SW 1271 (cell line): ENCODE measurements at regions not wholly inside any gene's neighbourhood (a gene's known extent, or its start where the extent isn't known, plus 50 kb on each side); places are given as distances from the start of the nearest gene placed in this dataset.
"Not testable (repeated sequence)": the region's sequence is repeated elsewhere in the genome, so short reads cannot be mapped to it uniquely, and the experiment has no call there.

ENCODE experiments used
- DNase-seq, 2 experiments: peaks; one replicate each; lab custom pipeline; 2025; lab: John Stamatoyannopoulos, UW

DNA sequence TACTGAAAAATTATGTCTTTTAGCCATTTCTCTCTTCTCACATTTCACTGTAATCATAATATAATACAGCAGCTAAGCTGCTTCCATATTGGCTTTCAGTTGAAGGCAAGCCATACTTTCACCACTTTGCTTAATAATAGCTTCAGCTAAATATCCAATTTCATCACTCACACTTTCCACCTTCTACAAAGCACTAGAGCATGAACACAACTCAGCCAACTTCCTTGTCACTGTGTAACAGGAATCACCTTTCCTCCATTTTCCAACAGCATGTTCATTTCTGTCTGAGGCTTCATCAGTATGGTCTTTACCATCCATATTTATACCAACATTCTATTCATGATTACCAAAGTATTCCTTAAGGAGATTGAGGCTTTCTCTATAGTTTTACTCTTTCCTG is 219.8 kb upstream of the CTSO start:
- no peak for DNase-seq

DNA sequence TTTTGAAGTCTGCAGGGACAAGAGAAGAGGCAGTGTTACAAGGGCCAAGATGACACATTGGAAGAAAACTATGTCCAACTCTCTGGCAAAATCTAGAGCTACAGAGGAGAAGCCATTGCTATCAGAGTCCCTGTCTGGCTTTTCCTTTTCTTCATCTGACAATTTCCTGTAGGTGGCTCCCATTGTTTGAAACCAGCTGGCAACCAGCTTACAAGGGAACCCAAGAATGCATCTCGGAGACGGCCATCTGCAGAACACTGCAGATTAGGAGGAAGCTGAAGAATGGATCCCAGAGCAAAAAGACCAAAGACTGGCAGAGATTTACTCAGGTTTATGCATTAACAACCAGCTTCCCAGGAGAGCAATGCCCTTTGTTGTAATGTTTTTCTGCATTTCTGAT is 216.2 kb upstream of the CTSO start:
- DNase-seq, result no peak

DNA sequence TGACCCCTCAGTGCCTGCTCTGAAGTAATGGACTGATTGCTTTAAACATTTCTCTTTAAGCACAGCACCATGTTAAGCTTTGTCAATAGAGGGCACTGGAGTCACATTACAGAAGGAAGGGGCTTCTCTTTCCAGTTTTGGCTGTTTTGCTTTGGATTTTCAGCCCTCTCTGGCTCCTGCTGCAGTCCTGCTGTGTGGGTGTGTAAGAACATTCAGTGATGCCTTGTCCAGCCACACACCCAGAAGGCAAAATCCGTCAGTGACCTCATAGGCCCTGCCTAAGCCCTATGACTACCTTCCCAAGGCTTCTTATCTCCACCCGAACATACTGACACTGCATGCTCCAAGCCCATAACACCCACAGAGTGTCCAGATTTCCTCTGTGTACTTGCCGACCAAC is 215.3 kb upstream of the CTSO start:
- peak in 1 of 2 experiments; percentile 4 for DNase-seq

DNA sequence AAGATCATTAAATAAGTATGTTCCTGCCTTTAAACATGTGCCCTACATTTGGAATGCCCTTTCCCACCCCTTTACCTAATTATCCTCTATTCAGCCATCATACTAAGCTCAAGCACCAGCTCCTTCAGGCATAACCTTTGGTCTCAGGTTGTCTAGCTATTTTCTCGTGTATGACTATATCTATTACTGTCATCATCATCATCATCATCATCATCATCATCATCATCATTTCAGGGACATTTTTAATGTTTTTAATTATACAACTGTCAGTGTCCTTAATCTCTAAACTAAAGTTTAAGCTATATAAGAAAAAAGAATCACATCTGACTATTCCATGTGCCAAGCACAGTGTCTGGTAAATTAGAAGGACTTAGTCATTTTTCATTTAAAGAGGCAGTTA is 214.6 kb upstream of the CTSO start:
- no peak for DNase-seq

DNA sequence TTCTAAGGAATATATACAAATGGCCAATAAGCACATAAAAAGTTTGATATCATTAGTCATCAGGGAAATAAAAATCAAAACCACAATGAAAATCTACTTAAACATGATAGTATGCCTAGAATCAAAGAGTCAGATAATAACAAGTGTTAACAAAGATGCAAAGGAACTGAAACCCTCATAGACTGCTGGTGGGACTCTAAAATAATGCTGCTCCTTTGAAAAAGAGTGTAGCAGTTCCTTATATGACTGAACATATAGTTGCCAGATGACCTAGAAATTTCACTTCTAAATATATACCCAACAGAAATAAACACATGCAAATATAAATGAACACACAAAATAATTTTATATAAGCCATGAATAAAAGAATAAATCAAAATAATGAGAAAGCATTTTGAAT is 205.1 kb upstream of the CTSO start:
- DNase-seq, result no peak

DNA sequence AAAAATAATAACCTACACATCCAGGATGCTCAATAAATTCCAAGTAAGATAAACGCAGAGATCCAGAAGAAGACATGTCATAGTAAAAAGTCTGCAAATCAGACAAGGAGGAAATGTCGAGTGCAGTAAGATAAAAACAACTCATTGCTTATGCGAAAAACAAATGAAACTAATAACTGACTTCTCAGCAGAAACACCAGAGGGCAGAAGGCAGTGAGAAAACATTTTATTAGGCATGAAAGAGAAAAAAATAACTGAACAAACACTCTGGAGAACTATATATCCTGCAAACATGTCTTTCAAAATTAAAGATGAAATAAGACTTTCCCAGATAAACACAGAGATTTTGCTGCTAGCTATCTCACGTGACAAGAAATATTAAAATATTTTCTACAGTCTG is 201.3 kb upstream of the CTSO start:
- DNase-seq, result peak in 1 of 2 experiments; percentile 2

DNA sequence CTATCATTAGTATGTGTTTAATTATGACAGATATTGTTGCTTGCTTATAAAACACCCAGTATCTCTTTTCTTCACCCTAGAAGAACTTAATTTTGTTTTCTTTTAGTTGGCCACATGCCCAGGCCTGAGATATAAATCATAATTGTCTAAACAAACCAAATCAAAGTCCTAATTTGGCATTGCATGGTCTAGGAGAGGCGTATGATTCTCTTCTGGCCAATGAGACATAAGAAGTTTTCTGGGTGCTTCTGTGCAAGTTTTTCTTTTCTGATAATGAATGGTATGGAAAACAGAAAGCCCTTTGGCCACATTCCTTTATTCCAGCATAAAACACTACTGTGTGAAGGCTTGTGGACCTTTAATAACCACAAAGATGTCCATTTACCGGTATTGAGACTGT is 192.9 kb upstream of the CTSO start:
- DNase-seq, result no peak

DNA sequence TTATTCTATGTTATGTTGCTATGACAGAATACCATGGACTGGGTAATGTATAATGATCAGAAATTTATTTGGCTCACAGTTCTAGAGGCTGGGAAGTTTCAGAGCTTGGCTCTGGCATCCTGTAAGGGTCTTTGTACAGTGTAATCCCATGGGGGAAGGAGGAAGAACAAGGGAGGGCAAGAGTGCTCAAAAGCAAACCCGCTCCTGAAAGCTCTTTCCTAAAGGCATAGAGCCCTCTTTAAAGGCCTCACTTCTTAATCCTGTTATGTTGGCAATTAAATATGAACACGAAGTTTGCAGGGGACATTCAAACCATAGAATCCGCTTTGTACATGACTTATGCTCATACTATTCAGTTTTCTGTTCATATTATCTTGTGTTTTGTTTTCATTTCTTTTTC is 191.3 kb upstream of the CTSO start:
- DNase-seq, result no peak

DNA sequence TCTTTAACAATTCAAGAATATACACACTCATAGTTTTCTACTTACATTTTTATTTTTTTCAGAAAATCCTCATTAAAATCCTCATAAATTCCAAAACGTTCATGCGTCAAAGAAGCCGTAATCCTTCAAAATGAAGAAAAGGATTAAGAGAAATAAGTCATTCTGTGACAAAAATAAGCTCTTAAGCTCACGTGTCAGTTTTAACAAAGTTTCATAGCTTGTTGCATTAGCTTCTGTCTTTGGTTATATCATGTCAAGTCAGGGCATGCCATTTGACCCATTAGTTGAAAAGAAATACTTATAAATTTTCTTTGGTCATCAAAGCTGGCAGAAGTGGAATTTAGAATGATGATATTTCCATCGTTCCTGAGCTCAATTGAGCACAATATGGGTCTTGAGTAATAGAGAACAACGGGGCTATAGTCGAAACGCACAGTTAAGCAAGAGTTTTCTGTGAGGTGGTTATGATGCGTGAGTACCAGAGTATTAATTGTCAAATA is 185.2 kb upstream of the CTSO start:
- no peak for DNase-seq

DNA sequence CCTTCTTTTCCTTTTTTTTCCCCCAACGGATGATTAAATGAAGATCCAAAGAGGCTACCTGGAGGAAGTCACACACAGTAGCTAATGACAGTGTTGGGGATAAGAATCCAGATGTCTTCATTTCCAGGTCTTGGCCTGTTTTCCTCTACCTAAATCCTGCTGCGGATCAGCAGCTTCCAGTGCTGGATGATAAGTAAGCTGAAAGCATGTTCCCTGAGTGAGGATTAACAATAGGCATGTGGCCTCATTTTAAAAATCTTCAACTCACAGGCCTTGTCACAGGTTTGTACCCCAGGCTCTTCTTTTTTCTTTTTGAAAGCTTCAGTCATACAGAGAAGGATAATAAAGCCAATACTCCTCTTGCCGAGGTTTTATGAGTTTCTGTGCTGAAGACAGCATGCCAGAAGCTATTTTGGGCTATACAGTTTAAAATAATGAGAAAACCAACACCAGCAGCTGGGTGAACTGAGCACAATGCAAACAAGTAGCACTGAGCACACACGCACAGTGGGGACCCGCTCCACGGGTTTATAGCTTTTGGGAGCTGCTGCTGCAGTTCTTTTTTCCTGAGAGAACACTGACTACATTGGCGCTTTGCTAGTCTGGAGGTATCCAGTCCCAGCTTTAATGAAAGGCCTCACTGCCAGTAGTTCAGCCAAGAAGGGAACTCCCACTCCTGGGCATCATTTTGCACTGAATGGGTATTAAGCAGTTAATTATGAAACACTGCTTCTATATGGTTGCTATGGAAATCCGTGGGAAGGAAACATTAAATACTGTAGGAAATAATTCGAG is 184.2 kb upstream of the CTSO start:
- no peak for DNase-seq

DNA sequence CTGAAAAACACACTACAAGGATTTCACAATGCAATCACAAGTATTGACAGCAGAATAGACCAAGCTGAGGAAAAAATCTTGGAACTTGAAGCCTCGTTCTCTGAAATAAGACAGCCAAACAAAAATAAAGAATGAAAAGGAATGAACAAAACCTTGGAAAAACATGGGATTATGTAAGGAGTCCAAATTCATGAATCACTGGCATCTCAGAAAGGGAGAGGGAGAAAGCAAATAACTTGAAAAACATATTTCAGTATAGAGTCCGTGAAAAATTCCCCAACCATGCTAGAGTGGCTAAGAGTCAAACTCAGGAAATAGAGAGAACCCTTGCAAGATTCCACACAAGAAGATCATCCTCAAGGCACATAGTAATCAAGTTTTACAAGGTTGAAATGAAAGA is 178.5 kb upstream of the CTSO start:
- DNase-seq, result no peak

DNA sequence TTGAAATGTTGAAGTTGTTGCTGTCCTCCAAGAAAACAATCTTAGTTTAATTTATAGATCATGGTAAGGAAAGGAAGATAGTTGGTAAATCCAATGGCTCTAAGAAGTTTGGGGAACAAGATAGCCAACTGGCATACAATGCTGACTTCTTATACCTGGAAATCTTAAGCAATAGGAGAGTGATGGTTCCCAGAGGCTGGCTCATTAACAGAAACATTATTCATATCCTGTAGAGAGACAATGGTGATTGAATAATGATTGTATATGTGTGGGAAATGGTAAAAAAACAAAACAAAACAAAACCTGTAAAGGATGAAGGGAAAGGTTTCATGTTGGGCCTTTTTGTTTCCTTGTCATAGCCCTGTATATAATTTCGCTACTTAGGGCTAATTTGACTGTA is 174.9 kb upstream of the CTSO start:
- no peak for DNase-seq

DNA sequence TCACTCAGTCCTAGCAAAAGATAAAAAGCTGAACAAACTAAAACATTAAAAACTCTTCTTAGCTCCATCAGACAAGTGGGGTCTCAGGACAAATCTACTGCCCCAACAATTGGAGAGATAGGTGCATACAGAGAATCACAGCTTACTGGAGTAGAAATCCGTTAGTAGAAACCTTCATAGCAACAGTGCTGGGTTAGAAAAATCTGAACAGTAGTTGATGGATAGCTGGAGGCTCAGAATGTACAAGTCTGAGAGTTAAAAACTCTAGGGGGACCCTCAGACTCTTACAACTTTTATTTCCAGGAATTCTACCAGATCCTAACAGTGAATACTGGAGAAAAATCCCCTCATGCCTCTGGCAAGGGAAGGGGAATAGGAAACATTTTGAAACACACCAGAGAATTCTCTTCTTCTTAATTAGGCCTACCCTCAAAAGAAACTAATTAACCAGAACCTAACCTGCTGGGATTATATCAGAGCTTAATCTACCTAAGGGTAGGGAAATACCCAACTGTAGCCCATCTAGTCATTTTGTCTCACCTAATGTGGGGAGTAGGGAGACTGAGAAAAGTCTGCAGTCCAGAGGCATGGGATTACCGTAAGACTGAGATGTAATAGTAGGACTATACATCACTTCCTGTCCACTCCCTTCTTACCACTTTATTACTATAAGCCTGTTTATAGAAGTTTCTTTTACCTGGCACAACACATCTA is 165.0 kb upstream of the CTSO start:
- DNase-seq, result no peak

DNA sequence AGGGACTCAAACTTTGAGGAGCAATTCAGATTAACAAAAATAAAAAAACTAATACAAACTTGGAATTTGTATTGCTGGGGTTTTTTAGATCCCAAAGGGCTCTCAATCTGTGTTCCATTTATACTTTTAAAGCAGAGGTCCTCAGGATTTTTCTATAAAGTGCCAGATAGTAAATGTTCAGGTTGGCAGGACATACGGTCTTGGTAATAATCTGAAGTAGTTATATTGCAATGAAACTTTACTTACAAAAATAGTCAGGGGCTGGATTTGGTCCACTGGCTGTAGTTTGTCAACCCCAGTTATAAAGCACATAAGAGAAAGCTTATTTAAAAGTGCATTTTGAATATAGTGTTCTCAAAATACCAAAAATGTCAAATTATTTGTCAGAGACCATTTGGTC is 164.1 kb upstream of the CTSO start:
- no peak for DNase-seq

DNA sequence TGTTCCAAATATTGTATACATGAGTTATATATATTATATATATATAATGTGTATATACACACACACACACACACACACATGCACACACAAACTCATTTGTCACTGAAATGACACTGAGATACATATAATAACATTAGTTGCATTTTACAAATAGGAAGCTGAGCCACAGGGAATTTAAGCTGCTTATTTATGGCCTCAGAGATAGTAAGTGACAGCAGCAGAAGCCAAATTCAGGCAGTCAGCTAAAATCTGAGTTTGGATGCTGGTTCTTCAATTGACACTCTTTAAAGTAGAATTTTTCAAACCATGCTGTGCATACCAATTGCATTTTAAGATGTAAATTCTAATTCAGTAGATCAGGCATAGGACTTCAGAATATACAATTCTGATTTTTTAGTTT is 163.3 kb upstream of the CTSO start:
- no peak for DNase-seq

DNA sequence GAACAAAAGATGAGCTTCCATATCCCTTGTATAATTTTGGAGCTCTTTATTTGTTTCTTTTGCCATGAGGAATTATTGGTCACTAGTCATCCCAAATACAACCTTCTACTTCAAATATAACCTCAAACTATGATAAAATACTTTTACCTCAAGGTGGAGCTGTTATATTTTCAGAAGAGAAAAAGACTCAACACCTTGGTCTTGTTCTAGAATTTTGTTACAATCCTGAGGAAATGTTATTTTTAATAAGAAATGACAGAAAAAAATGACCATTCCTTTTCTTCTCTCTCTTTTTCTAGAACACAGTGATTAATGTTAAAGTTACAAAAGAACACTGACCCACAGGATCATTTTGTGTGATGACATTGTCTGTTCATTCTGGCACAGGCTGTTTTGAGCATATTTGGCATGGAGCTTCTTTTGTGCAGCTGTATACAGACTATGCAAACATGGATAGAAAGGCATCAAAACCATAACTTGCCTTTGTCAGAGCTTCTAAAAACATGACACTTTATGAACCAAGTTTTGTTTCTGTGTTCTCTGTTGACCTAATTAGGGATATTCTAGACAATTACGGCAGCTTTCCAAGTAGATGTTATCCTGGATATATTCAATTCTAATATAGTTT is 159.6 kb upstream of the CTSO start:
- no peak for DNase-seq

DNA sequence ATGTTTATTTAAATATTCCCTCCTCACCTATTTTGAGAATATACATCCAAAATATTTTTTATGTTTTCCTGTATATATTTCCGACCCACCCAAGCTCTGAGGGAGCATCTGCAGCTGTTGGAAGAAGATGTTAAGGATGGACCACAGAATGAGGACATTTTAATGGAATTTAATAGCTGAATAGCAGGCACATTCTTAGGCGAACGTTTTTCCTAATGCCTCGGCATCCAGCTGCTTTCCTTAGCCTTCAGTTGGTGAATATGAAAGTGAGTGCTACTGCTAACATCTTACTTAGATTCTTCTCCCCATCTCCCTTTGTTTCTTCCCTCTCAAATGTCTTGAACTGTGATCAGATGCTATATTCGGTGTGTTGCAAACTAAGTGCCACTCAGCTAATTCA is 158.0 kb upstream of the CTSO start:
- no peak for DNase-seq

DNA sequence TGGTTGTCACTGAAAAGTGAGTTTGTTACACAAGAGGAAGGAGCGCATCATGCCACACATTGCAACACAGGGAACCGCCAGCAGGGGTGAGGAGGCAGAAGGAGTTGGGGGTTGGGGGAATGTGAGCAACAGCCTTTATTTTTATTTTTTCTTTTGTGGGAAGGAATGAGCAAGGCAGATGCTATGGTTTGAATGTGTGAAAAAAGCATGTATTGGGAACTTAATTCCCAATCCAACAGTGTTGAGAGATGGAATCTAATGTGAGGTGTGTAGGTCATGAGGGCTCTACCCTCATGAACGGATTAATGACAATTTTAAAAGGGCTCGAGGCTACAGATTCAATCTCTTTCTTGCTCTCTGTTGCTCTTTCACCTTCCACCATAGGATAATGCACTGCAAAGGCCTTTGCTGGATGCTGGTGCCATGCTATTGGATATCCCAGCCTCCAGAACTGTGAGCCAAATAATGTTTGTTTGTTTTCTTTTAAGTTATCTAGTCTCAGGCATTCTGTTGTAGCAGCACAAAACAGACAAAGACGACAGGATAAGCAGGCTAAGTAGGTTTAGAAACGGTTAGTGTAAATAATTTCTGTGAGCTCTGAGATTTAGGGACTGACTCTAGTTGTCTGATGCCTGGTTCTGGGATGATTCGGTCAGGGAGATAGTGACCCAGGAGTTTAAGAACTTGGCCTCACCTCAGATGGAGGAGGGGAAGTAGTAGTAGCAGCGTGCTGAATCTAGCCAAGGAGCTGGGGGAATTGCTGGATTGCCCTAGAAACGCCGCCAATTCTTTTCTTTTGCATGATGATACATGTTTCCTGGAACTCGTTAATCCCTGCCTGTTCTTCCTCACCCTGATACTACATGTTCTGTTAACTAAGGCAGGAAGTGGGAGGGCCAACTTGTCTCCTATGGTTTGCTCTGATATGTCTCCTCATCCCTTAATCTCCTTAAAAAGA is 156.6 kb upstream of the CTSO start:
- DNase-seq, result no peak

DNA sequence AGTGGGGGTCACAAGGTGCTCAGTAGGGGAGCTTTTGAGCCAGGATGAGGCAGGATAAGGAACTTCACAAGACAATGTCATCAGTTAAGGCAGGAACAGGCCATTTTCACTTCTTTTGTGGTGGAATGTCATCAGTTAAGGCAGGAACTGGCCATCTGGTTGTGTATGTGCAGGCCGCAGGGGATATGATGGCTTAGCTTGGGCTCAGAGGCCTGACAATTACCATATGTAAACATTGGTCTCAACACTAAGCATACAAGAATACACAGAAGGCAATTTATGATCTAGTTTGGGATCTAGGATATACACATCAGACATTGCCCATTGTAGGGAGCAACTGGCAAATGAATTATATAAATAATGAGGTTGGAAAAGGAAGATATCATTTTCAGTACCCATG is 155.4 kb upstream of the CTSO start:
- DNase-seq, result not testable (repeated sequence)

DNA sequence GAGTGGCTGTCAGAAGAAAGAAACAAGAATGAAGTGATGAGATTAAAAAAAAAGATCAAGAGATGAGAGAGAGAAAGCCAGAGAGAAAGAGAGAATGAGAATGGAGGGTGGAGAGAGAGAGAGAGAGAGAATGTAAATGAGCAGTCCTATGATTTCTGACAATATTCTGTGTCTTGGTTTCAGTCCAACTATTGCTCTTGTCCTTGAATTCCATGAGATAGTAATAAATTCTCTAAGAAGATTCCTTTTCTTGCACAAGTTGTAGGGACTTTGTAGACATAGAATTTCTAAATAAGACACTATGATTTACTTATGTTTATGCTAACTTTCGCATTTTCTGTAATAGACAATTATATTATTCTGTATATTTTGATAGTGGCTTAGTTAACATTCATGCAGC is 149.6 kb upstream of the CTSO start:
- DNase-seq, result no peak

DNA sequence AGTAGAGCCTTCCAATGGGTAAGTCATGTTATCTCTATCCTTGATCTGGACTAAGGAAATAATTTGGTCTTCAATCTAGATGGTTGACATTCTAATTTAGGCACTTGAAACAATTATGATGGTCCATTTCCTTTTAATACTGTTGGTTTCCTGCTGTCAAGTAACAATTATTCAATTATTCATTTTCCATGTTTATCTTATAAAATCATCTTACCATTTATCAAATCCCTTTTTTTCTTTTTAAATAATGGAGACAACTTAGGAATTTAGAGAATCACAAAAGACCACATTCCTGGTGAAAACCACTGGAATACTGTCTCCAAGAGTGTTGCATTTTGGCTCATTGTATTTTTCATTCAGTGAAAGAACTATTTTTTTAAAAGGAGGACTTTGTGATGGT is 148.7 kb upstream of the CTSO start:
- no peak for DNase-seq

DNA sequence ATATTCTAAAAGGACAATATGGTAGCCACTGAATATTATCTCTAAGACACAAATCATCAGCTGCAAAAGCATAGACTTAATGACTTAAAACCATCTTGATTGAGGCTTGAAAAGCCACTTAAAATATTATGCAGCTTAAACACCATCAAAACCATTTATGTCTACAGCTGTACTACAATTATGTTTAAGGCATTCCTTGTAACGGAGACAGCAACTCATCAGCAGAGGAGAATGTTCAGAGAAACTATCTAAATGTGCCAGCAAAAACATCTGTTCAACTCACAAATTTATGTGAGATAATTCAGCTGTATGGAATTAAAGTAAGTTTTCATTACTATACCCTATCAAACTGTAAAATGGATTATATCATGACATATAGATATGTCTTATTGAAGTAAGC is 147.9 kb upstream of the CTSO start:
- DNase-seq, result no peak
